ENCODE measurements at regions not wholly inside any gene's neighbourhood (a gene's known extent, or its start where the extent isn't known, plus 50 kb on each side); places are given as distances from the start of the nearest gene placed in this dataset.

DNA sequence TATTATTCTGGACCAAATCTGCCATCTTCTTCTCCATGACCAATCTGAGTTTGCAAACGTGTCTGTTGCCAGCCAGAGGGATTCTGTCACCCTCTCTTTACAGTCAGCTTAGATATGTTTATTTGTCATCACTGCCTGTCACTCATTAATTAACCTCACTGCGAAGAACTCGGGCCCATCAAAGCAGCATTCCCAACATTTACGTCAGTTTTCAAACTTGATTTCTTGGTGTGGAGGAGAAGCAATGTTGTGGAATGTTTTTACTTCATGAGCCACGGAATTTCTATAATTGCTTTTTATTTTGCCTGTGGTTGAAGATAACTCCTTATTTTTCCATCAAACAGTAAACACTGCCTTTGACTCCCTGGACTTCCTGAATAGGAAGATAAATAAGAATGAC lies 91.8 kb upstream of the CNKSR3 start:
- TF ChIP-seq EZH2phosphoT487 (IDR thresholded peaks at IDR 0.05) (no peak), EZH2 (IDR thresholded peaks at IDR 0.05) (no peak)
- TF ChIP-seq, protein P1, sequence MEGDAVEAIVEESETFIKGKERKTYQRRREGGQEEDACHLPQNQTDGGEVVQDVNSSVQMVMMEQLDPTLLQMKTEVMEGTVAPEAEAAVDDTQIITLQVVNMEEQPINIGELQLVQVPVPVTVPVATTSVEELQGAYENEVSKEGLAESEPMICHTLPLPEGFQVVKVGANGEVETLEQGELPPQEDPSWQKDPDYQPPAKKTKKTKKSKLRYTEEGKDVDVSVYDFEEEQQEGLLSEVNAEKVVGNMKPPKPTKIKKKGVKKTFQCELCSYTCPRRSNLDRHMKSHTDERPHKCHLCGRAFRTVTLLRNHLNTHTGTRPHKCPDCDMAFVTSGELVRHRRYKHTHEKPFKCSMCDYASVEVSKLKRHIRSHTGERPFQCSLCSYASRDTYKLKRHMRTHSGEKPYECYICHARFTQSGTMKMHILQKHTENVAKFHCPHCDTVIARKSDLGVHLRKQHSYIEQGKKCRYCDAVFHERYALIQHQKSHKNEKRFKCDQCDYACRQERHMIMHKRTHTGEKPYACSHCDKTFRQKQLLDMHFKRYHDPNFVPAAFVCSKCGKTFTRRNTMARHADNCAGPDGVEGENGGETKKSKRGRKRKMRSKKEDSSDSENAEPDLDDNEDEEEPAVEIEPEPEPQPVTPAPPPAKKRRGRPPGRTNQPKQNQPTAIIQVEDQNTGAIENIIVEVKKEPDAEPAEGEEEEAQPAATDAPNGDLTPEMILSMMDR (IDR thresholded peaks at IDR 0.05): no peak

Measured in neural progenitor cell (in vitro differentiated cells).